ENCODE measurements at regions not wholly inside any gene's neighbourhood (a gene's known extent, or its start where the extent isn't known, plus 50 kb on each side); places are given as distances from the start of the nearest gene placed in this dataset.

GRCh38 chrX:4994855-4995254, 1233.8 kb downstream of the NLGN4X start:
- TF ChIP-seq POLR2A (IDR thresholded peaks at IDR 0.05; ENCODE audit: extremely low read depth, insufficient read length) (no peak), CTCF (IDR thresholded peaks at IDR 0.05; ENCODE audit: low read depth, low read length) (no peak)
